Right ventricle myocardium superior (tissue), 1 donor: ENCODE measurements at regions not wholly inside any gene's neighbourhood (a gene's known extent, or its start where the extent isn't known, plus 50 kb on each side); places are given as distances from the start of the nearest gene placed in this dataset.

Experiments
- ATAC-seq: fragments of 200-7000 bp; cut with Tn5 transposase; one replicate; pipeline ENCODE4 v1.9.1; 2020; ENCODE audit warnings: mild to moderate bottlenecking; ENCODE audit not compliant: poor library complexity
- DNase-seq: peaks from one replicate; pipeline ENCODE4 v3.0.0-alpha.2; 2020
- intact Hi-C: fragments of 100-400 bp; cut with DNase I; formaldehyde crosslinking; loops from one replicate; pipeline ENCODE4 v1.11.2; 2022
- donor health status: DM: no; HTN: yes; CAD: no; lungs with severe emphysema.

GRCh38 chr1:105317976-105318375 is 1568.3 kb downstream of the AMY1C start:
- ATAC-seq: no peak
- no peak for DNase-seq
- intact Hi-C loops: no loop called here

- intact Hi-C loops: no loop called here
- ATAC-seq: no peak
- no peak for DNase-seq
Observed at GRCh38 chr1:105326886-105327285, 1577.2 kb downstream of the AMY1C start.

GRCh38 chr1:105337420-105337819 is 1587.7 kb downstream of the AMY1C start:
- intact Hi-C loops: no loop called here
- no peak for DNase-seq
- no peak for ATAC-seq

DNA sequence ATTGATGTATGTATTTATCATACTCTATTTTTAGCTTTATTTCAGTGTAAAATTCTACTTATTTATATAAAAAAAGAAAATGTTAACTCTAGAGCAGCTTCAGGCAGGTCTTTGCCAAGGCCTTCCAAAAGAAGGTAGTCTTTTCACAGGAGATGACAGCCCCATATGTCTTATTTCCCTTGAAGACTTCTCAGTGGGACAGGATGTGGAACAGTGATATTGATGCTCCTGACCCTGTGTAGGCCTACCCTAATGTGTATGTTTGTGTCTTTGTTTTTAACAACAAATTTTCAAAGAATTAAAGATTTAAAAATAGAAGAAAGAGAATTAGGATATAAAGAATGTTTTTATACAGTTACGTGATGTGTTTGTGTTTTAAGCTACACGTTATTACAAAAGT is 1593.6 kb downstream of the AMY1C start:
- intact Hi-C loops: no loop called here
- no peak for ATAC-seq
- DNase-seq: no peak

DNA sequence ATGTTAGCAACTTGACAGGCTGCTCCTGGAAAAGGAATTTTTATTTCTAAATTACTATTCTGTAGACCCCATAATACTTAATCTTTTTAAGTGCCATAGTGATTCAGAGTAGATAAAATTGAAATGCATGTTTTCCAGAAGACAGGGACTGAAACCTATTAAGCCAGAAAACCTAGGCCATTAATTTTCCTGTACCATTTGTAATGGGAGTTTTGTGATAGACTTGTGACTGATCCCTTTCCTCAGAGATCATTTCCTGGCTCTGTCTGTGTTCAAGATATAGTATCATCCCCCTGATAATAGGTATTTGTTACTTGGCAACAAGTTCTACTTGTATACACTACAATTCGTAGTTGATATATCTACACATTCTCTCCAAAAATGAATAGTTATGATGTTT is 1609.8 kb downstream of the AMY1C start:
- DNase-seq (no peak), ATAC-seq (no peak)
- intact Hi-C loops: no loop called here

GRCh38 chr1:105362438-105362837 is 1612.7 kb downstream of the AMY1C start:
- intact Hi-C loops: no loop called here
- ATAC-seq: no peak
- no peak for DNase-seq

- no peak for ATAC-seq
- no peak for DNase-seq
- intact Hi-C loops: no loop called here
Observed at GRCh38 chr1:105368446-105368845, 1618.7 kb downstream of the AMY1C start.

- no peak for ATAC-seq
- intact Hi-C loops: no loop called here
Observed at GRCh38 chr1:105373681-105374080, 1624.0 kb downstream of the AMY1C start.

GRCh38 chr1:105386489-105386888 is 1636.8 kb downstream of the AMY1C start:
- ATAC-seq: peak; percentile 97
- no peak for DNase-seq
- intact Hi-C loops: no loop called here

More at GRCh38 chr1:105373681-105374080, 1624.0 kb downstream of the AMY1C start:
- no peak for DNase-seq

DNA sequence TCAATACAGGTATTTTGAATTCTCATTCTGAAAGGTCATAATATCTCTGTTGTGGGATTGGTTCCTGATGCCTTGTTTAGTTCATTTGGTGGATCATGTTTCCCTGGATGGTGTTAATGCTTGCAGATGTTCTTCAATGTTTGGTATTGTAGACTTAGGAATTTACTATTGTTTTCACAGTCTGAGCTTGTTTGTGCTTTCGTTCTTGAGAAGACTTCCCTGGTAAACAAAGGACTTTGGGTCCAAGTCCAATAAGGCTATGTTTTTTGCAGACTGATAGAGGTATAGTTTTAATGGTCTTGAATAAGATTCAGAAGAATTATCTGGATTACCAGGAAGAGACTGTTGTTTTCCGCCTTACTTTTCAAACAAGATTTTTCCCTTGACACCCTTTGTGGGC is 1646.3 kb downstream of the AMY1C start:
- DNase-seq (no peak), ATAC-seq (no peak)
- intact Hi-C loops: no loop called here

DNA sequence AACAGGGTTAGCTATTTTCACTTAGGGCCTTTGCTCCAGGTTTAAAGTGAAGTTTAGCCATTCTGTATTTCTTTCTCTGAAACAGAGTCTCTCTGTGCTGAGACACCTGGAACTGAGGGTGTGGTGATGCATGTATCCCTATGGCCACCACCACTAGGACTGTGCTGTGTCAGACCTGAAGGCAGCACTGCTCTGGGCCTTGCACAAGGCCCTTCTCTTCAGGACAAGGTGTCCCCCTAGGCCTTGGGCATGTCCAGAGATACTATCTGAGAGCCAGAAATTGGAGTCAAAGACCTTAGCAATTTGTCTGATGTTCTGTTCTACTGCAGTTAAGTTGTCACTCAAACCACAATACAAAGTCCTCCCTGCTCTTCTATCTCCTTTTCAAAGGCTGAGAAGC is 1649.2 kb downstream of the AMY1C start:
- DNase-seq: no peak
- no peak for ATAC-seq
- intact Hi-C loops: no loop called here

DNA sequence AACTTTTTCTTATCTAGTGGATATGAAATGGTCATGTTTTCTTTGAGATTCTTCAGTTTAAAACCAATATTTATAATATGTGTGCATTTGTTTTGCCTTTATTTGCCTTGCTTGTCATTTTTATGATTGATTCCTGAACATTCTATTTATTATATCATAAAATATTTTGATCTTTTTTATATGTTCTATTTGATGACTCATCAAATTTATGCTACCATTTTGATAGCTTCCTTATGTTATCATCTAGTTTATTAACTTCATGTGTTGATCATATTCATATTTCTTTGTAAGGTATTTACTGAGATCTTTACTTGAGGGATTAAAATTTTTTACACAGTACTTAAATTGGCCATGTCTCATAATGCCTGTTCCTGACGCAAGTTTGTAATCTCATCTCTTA is 1650.0 kb downstream of the AMY1C start:
- no peak for ATAC-seq
- intact Hi-C loops: no loop called here
- no peak for DNase-seq

DNA sequence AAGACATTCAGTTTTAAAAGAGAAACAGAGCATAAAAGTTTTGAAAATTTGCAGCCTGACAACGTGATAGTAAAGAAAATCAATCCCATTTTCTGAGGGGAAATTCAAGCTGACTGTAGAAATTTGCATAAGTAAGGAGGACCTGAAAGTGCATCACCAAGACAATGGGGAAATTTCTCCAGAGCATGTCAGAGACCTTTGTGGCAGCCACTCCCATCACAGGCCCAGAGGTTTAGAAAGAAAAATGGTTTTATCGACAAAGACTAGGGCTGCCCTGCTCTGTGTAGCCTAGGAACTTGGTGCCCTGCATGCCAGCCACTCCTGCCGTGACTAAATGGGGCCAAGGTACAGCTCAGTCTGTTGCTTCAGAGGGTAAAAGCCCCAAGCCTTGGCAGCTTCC is 1640.2 kb upstream of the PRMT6 start:
- intact Hi-C loops: no loop called here
- ATAC-seq: no peak
- no peak for DNase-seq

- DNase-seq: no peak
- no peak for ATAC-seq
- intact Hi-C loops: no loop called here
Observed at GRCh38 chr1:105419030-105419429, 1637.4 kb upstream of the PRMT6 start.

DNA sequence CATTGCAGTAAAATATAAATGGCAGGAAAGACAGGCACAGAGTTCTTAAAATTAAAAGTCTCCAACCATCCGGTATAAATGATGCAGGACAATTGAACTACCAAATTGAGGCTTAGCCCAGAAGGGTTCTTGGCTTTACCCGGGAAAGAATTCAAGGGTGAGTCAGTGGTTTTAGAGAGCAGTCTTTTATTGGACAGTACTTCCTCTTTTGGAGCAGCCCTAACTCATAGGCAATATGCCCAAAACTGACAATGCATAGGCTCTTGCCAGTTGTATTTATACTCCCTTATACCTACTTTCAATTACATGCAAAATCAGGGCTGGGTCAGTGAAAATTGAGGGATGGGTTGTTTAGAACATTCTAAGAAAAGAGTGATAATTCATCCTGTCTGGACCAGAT is 1628.9 kb upstream of the PRMT6 start:
- no peak for ATAC-seq
- no peak for DNase-seq
- intact Hi-C loops: no loop called here

DNA sequence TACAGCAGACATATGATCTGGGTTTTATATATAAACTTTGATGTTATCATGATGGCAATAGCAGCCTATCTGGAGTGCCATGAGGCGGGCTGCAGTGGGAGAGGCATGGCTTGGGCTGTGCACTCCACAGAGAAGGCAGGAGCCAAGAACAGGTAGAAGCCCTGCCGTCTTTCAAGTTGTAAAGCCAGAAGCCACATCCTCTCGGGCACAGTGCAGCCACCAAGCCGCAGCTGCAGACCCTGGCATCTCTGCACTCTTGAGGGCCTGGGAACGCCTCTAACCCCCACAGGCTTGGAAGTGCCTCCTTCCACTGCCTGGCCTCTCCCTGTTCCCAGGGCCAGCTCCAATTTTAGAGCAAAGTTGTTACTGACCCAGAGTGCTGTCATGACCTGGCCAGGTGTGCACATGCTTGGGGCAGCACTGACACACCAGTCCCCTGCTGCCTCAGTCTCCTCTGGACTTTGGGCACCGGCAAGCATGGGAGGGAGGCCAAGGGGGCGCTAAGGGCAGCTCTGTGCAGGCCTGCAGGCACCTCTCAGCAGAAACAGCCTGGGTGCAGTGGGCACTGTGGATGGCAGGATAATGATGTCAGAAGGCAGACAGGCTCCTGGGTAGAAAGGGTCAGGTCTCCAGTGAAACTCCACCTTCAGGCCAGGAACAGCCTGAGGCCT is 1619.8 kb upstream of the PRMT6 start:
- no peak for ATAC-seq
- DNase-seq: no peak
- intact Hi-C loops: no loop called here

GRCh38 chr1:105437847-105438246 is 1618.6 kb upstream of the PRMT6 start:
- intact Hi-C loops: no loop called here
- ATAC-seq (no peak), DNase-seq (no peak)

GRCh38 chr1:105442901-105443300 is 1613.6 kb upstream of the PRMT6 start:
- intact Hi-C loops: no loop called here
- DNase-seq (no peak), ATAC-seq (no peak)

GRCh38 chr1:105459759-105460158 is 1596.7 kb upstream of the PRMT6 start:
- ATAC-seq (no peak), DNase-seq (no peak)
- intact Hi-C loops: no loop called here

GRCh38 chr1:105462308-105462707 is 1594.2 kb upstream of the PRMT6 start:
- ATAC-seq (no peak), DNase-seq (no peak)
- intact Hi-C loops: no loop called here

DNA sequence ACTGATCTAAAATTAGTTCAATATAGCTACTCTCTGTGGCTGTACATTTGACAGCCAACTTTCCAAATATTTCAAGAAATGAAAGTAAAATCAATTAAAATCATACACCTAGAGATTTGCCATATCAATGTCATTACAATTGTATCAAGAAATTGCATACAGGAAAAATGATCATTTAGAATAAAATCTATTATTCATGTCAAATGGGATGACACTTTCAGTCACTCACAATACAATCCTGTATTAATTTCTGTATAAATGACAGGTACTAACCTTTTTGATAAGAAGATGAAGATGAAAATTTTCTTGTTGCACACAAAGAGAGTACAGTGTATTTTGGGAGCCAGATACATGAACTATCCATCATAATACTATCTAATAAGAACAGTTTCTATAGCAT is 1588.9 kb upstream of the PRMT6 start:
- DNase-seq: no peak
- intact Hi-C loops: no loop called here
- ATAC-seq: no peak
